H9 (cell line): ENCODE measurements at regions not wholly inside any gene's neighbourhood (a gene's known extent, or its start where the extent isn't known, plus 50 kb on each side); places are given as distances from the start of the nearest gene placed in this dataset.

Experiments
- DNase-seq: peaks from one replicate; pipeline ENCODE4 v3.0.0-alpha.2; 2017
- H2AFZ ChIP-seq: one replicate; pipeline ENCODE4 v1.6.1; 2013; ENCODE audit warnings: mild to moderate bottlenecking, low read length, control low read depth, moderate library complexity
- H2AK5ac ChIP-seq: 2 replicates; pipeline ENCODE4 v1.6.1; 2013; ENCODE audit warnings: low read length, control low read depth, mixed read lengths; ENCODE audit not compliant: insufficient read length
- H2BK120ac ChIP-seq: one replicate; pipeline ENCODE4 v1.6.1; 2013; ENCODE audit warnings: low read depth, mild to moderate bottlenecking, low read length, control low read depth, inconsistent platforms; ENCODE audit not compliant: poor library complexity, severe bottlenecking
- H2BK12ac ChIP-seq: 2 replicates; pipeline ENCODE4 v1.6.1; 2013; ENCODE audit warnings: low read length, control low read depth, mixed read lengths, low read depth; ENCODE audit not compliant: insufficient read length
- H2BK15ac ChIP-seq: 2 replicates; pipeline ENCODE4 v1.6.1; 2013; ENCODE audit warnings: low read depth, low read length, control low read depth
- H2BK20ac ChIP-seq: one replicate; pipeline ENCODE4 v1.6.1; 2013; ENCODE audit warnings: low read depth, mild to moderate bottlenecking, low read length, control low read depth, inconsistent platforms; ENCODE audit not compliant: poor library complexity, severe bottlenecking
- H2BK5ac ChIP-seq: 2 replicates; pipeline ENCODE4 v1.6.1; 2013; ENCODE audit warnings: low read length, control low read depth, mixed read lengths; ENCODE audit not compliant: insufficient read length
- H3K14ac ChIP-seq: 2 replicates; pipeline ENCODE4 v1.6.1; 2013; ENCODE audit warnings: low read length, control low read depth; ENCODE audit not compliant: insufficient read depth
- H3K18ac ChIP-seq: 2 replicates; pipeline ENCODE4 v1.6.1; 2013; ENCODE audit warnings: low read depth, mild to moderate bottlenecking, mixed read lengths, low read length, control low read depth; ENCODE audit not compliant: insufficient read length
- H3K23ac ChIP-seq: 2 replicates; pipeline ENCODE4 v1.6.1; 2013; ENCODE audit warnings: low read length, control low read depth, mixed read lengths, low read depth; ENCODE audit not compliant: insufficient read length
- H3K23me2 ChIP-seq: 2 replicates; pipeline ENCODE4 v1.6.1; 2013; ENCODE audit warnings: low read depth, mild to moderate bottlenecking, mixed read lengths, low read length, control low read depth; ENCODE audit not compliant: insufficient read length, poor library complexity, severe bottlenecking
- H3K27ac ChIP-seq: 2 replicates; pipeline ENCODE4 v1.5.1; 2013; ENCODE audit warnings: low read length, control low read depth, mixed read lengths, low read depth; ENCODE audit not compliant: insufficient read length
- H3K27me3 ChIP-seq: 2 replicates; pipeline ENCODE4 v1.6.1; 2013; ENCODE audit warnings: low read length, control low read depth, inconsistent platforms; ENCODE audit not compliant: insufficient read depth
- H3K4ac ChIP-seq: 2 replicates; pipeline ENCODE4 v1.6.1; 2013; ENCODE audit warnings: low read depth, mild to moderate bottlenecking, control low read depth, inconsistent platforms, low read length, moderate library complexity
- H3K4me1 ChIP-seq: 2 replicates; pipeline ENCODE4 v1.6.1; 2013; ENCODE audit warnings: low read length, control low read depth, inconsistent platforms; ENCODE audit not compliant: insufficient read depth
- H3K4me2 ChIP-seq: 2 replicates; pipeline ENCODE4 v1.6.1; 2013; ENCODE audit warnings: low read length, control low read depth, mixed read lengths; ENCODE audit not compliant: insufficient read length, insufficient read depth
- H3K56ac ChIP-seq: 2 replicates; pipeline ENCODE4 v1.6.1; 2013; ENCODE audit warnings: low read depth, mild to moderate bottlenecking, mixed read lengths, low read length, control low read depth; ENCODE audit not compliant: insufficient read length
- H3K79me1 ChIP-seq: 2 replicates; pipeline ENCODE4 v1.6.1; 2013; ENCODE audit warnings: low read depth, mild to moderate bottlenecking, moderate library complexity, low read length, control low read depth, inconsistent platforms; ENCODE audit not compliant: insufficient read depth, poor library complexity, severe bottlenecking
- H3K79me2 ChIP-seq: 2 replicates; pipeline ENCODE4 v1.6.1; 2013; ENCODE audit warnings: low read length, control low read depth, inconsistent platforms; ENCODE audit not compliant: insufficient read depth
- H3K9ac ChIP-seq: 2 replicates; pipeline ENCODE4 v1.6.1; 2013; ENCODE audit warnings: low read length, control low read depth, mixed read lengths; ENCODE audit not compliant: insufficient read length; ENCODE audit errors: extremely low read depth
- H3K9me3 ChIP-seq: one replicate; pipeline ENCODE4 v1.6.1; 2013; ENCODE audit warnings: low read depth, low read length, inconsistent platforms; ENCODE audit not compliant: control insufficient read depth
- H3T11ph ChIP-seq: one replicate; pipeline ENCODE4 v1.6.1; 2013; ENCODE audit warnings: mild to moderate bottlenecking, low read length, control low read depth, inconsistent platforms
- H4K20me1 ChIP-seq: one replicate; pipeline ENCODE4 v1.6.1; 2013; ENCODE audit not compliant: control insufficient read depth, insufficient read length, insufficient read depth
- H4K5ac ChIP-seq: 2 replicates; pipeline ENCODE4 v1.6.1; 2013; ENCODE audit warnings: low read depth, mild to moderate bottlenecking, mixed read lengths, low read length, control low read depth; ENCODE audit not compliant: insufficient read length
- H4K8ac ChIP-seq: replicated peaks from 2 replicates; pipeline ENCODE4 v1.6.1; 2013; ENCODE audit warnings: low read length, control low read depth, mixed read lengths, low read depth; ENCODE audit not compliant: insufficient read length
- H4K91ac ChIP-seq: 2 replicates; pipeline ENCODE4 v1.6.1; 2013; ENCODE audit warnings: low read depth, mild to moderate bottlenecking, moderate library complexity, mixed read lengths, low read length, control low read depth; ENCODE audit not compliant: insufficient read length
- H3K27ac Mint-ChIP-seq, 3 experiments: 2 replicates in 2 of 3; 3 replicates in 1 of 3; pipeline ENCODE4 v1.8.0; 2020 to 2021; ENCODE audit warnings: mixed read lengths in 3 of 3, mild to moderate bottlenecking in 1 of 3, moderate library complexity in 1 of 3
- H3K27me3 Mint-ChIP-seq: 2 replicates; pipeline ENCODE4 v1.8.0; 2021; ENCODE audit warnings: low read depth, mild to moderate bottlenecking, moderate library complexity, mixed read lengths
- H3K36me3 Mint-ChIP-seq, 3 experiments: 2 replicates in 2 of 3; 3 replicates in 1 of 3; pipeline ENCODE4 v1.8.0; 2020 to 2021; ENCODE audit warnings: low read depth in 3 of 3, mixed read lengths in 3 of 3; ENCODE audit not compliant: insufficient read depth in 1 of 3
- H3K4me1 Mint-ChIP-seq, 2 experiments: 2 replicates each; pipeline ENCODE4 v1.8.0; 2020; ENCODE audit warnings: mixed read lengths in 2 of 2
- H3K4me3 Mint-ChIP-seq, 2 experiments: 2 replicates in 1 of 2; 3 replicates in 1 of 2; pipeline ENCODE4 v1.8.0; 2020 to 2021; ENCODE audit warnings: mild to moderate bottlenecking in 2 of 2, mixed read lengths in 2 of 2, moderate library complexity in 1 of 2
- H3K9me3 Mint-ChIP-seq, 2 experiments: 2 replicates in 1 of 2; 3 replicates in 1 of 2; pipeline ENCODE4 v1.8.0; 2020; ENCODE audit warnings: mild to moderate bottlenecking in 2 of 2, mixed read lengths in 2 of 2, moderate library complexity in 1 of 2
- CTCF ChIP-seq: fragments of 200-600 bp; sonication (generic); conservative IDR thresholded peaks from 3 replicates; pipeline ENCODE4 v1.8.0; 2021; ENCODE audit warnings: antibody characterized with exemption, mild to moderate bottlenecking
- WGBS: extraction: QIAGEN DNeasy Blood & Tissue Kit; methylation state at CpG from one replicate; pipeline ENCODE4 v1.1.7; 2013; ENCODE audit warnings: missing lambda C conversion rate, low lambda C conversion rate, mixed read lengths; ENCODE audit not compliant: insufficient read length; ENCODE audit errors: extremely low coverage; 5-methylcytosine and 5-hydroxymethylcytosine counted together

DNA sequence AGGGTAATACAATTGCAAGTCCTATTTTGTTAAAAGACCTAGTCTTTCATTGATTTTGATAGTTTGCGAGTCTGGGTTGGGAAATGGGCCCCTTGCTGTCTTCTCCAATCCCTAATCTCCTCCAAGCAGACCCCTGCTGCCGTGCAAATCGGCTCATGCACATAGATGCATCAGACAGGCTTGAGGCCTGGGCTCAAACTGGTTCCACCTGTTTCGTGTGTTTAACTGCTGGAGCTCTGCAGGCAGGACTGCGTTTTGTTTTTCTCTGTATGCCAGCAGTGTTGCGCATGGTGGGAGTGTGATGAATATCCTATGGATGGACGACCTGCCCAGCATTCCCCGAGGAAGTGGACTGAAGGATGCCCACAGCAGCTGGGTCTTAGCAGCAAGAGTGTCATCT, 133.9 kb downstream of the PDGFRA start:
- no peak overlapping the region for H2BK5ac ChIP-seq
- no peaks in the 10 kb centered on the region for H3K23me2 ChIP-seq
- no peak overlapping the region for H2AFZ ChIP-seq
- H3K4me1 Mint-ChIP-seq, result peaks cover 8 to 14% of the 10 kb centered on the region in 2 experiments
- H3K56ac ChIP-seq, result no peak overlapping the region
- no peak overlapping the region for H3K4me2 ChIP-seq
- no peaks in the 10 kb centered on the region for H3K36me3 Mint-ChIP-seq
- H2BK12ac ChIP-seq, result no peak overlapping the region
- H4K5ac ChIP-seq, result no peak overlapping the region
- H3K27ac ChIP-seq, result no peak overlapping the region
- no peak overlapping the region for H3K9ac ChIP-seq
- H3K4ac ChIP-seq, result no peak overlapping the region
- TF ChIP-seq CTCF, result no peak
- no peaks in the 10 kb centered on the region for H4K20me1 ChIP-seq
- no peaks in the 10 kb centered on the region for H3K27me3 ChIP-seq
- no peak overlapping the region for H3T11ph ChIP-seq
- H2BK15ac ChIP-seq, result no peak overlapping the region
- no peaks in the 10 kb centered on the region for H3K79me1 ChIP-seq
- H3K23ac ChIP-seq, result no peak overlapping the region
- no peak overlapping the region for H3K18ac ChIP-seq
- no peak overlapping the region for H2BK120ac ChIP-seq
- no peak overlapping the region for H3K14ac ChIP-seq
- no peaks in the 10 kb centered on the region; the same call in 1 of the 2 replicates for H3K27me3 Mint-ChIP-seq
- no peak overlapping the region for H4K8ac ChIP-seq
- H4K91ac ChIP-seq, result no peak overlapping the region
- no peak for DNase-seq
- no peaks in the 10 kb centered on the region for H3K9me3 Mint-ChIP-seq
- H3K27ac Mint-ChIP-seq, result no peak overlapping the region
- no peak overlapping the region for H3K4me3 Mint-ChIP-seq
- H3K79me2 ChIP-seq, result no peaks in the 10 kb centered on the region
- H2AK5ac ChIP-seq, result no peak overlapping the region
- H3K4me1 ChIP-seq, result no peaks in the 10 kb centered on the region
- H2BK20ac ChIP-seq, result no peak overlapping the region
- no CpG with 5 or more reads among the region's 8 CpGs for WGBS
- no peaks in the 10 kb centered on the region for H3K9me3 ChIP-seq
